Osteoblast (primary cell): ENCODE measurements at regions not wholly inside any gene's neighbourhood (a gene's known extent, or its start where the extent isn't known, plus 50 kb on each side); places are given as distances from the start of the nearest gene placed in this dataset.
"Not testable (repeated sequence)": the region's sequence is repeated elsewhere in the genome, so short reads cannot be mapped to it uniquely, and the experiment has no call there.

Experiments used
- DNase-seq: peaks from one replicate; pipeline ENCODE4 v3.0.0; 2011; ENCODE audit warnings: low spot score, mixed read lengths; ENCODE audit not compliant: insufficient read length; ENCODE audit errors: missing footprints
- H2AFZ ChIP-seq: 2 replicates; pipeline ENCODE4 v1.6.0; 2011; ENCODE audit warnings: mild to moderate bottlenecking, low read length
- H3K27ac ChIP-seq: 2 replicates; pipeline ENCODE4 v1.5.1; 2011; ENCODE audit warnings: mild to moderate bottlenecking, low read depth, low read length, moderate library complexity
- H3K27me3 ChIP-seq: 2 replicates; pipeline ENCODE4 v1.6.0; 2012; ENCODE audit warnings: mild to moderate bottlenecking, control low read depth, inconsistent platforms, low read length, moderate library complexity; ENCODE audit not compliant: insufficient read depth
- H3K36me3 ChIP-seq: 2 replicates; pipeline ENCODE4 v1.5.1; 2011; ENCODE audit warnings: mild to moderate bottlenecking, low read length, control low read depth, moderate library complexity; ENCODE audit not compliant: insufficient read depth
- H3K4me1 ChIP-seq: 2 replicates; pipeline ENCODE4 v1.5.1; 2011; ENCODE audit warnings: mild to moderate bottlenecking, low read length, control low read depth, moderate library complexity; ENCODE audit not compliant: insufficient read depth
- H3K4me2 ChIP-seq: 2 replicates; pipeline ENCODE4 v1.6.0; 2011; ENCODE audit warnings: mild to moderate bottlenecking, low read length; ENCODE audit not compliant: insufficient read depth
- H3K4me3 ChIP-seq: fragments of 200-600 bp; sonication (generic); 3 replicates; pipeline ENCODE4 v1.5.1; 2012; ENCODE audit warnings: mild to moderate bottlenecking, low read length, inconsistent platforms; ENCODE audit not compliant: insufficient read depth
- H3K79me2 ChIP-seq: 2 replicates; pipeline ENCODE4 v1.6.0; 2012; ENCODE audit warnings: mild to moderate bottlenecking, low read length, control low read depth, inconsistent platforms; ENCODE audit not compliant: insufficient read depth
- H3K9me3 ChIP-seq: 2 replicates; pipeline ENCODE4 v1.5.1; 2011; ENCODE audit warnings: low read depth, low read length, control low read depth
- H4K20me1 ChIP-seq: 2 replicates; pipeline ENCODE4 v1.6.0; 2012; ENCODE audit warnings: mild to moderate bottlenecking, low read length, control low read depth; ENCODE audit not compliant: insufficient read depth
- TF ChIP-seq, protein P1 (sequence below): IDR thresholded peaks from 2 replicates; pipeline ENCODE4 v1.5.1; 2011; ENCODE audit warnings: mild to moderate bottlenecking, low read depth, low read length, moderate library complexity; ENCODE audit errors: extremely low read depth

DNA sequence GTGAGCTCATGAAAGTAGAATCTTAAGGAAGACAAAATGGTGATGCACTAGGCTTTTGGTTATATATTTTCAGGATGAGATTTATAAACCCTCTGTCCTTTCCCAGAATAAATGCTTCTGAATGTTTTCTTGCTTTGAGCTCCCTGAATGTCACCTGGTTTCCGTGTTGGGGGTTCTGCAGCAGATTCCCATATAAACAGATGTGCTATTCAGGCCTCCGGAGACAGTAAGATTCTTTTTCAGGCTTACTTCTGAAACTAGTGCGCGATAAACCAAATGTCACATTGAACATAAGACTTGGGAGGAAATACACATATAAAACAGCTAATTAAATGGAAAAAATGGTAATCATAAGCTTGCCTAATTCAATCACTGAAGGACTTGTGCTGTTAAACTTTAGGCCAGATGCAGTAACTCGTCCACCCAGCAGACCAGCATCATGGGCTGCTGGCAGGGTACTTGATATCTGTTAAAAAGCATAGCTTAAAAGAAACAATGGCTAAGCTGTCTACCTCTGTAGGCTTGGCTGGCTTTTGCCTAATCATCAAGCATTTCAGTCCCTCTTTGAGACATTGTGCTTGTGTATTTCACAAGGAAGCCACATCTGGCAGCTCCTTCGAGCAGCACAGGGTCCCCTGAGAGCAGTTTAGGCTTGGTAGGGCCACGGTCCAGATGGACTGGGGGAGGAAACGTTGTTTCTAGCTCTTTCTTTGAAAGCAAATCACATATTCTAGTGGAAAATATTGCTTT, 281.2 kb upstream of the KIAA1217 start:
- TF ChIP-seq, protein P1, sequence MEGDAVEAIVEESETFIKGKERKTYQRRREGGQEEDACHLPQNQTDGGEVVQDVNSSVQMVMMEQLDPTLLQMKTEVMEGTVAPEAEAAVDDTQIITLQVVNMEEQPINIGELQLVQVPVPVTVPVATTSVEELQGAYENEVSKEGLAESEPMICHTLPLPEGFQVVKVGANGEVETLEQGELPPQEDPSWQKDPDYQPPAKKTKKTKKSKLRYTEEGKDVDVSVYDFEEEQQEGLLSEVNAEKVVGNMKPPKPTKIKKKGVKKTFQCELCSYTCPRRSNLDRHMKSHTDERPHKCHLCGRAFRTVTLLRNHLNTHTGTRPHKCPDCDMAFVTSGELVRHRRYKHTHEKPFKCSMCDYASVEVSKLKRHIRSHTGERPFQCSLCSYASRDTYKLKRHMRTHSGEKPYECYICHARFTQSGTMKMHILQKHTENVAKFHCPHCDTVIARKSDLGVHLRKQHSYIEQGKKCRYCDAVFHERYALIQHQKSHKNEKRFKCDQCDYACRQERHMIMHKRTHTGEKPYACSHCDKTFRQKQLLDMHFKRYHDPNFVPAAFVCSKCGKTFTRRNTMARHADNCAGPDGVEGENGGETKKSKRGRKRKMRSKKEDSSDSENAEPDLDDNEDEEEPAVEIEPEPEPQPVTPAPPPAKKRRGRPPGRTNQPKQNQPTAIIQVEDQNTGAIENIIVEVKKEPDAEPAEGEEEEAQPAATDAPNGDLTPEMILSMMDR, result no peak
- Histone ChIP-seq H3K27ac (no peak overlapping the region), H3K4me1 (no peaks in the 10 kb centered on the region), H3K4me3 (no peak overlapping the region), H3K79me2 (no peaks in the 10 kb centered on the region), H3K27me3 (no peaks in the 10 kb centered on the region), H3K36me3 (no peaks in the 10 kb centered on the region), H3K4me2 (no peak overlapping the region), H3K9me3 (no peaks in the 10 kb centered on the region), H2AFZ (no peak overlapping the region), H4K20me1 (no peaks in the 10 kb centered on the region)
- no peak for DNase-seq

DNA sequence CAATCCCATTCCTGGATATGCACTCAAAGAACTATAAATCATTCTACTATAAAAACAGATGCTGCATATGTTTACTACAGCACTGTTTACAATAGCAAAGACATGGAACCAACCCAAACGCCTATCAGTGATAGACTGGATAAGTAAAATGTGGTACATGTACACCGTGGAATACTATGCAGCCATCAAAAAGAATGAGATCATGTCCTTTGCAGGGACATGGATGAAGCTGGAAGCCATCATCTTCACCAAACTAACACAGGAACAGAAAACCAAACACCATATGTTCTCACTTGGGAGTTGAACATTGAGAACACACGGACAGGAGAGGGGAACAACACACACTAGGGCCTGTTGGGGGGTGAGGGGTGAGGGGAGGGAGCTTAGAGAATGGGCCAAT, 274.9 kb upstream of the KIAA1217 start:
- H3K4me2 ChIP-seq, H3K4me3 ChIP-seq, H4K20me1 ChIP-seq, H3K9me3 ChIP-seq, H3K4me1 ChIP-seq, H2AFZ ChIP-seq, H3K27ac ChIP-seq, H3K36me3 ChIP-seq, DNase-seq, H3K79me2 ChIP-seq, H3K27me3 ChIP-seq: not testable (repeated sequence)

GRCh38 chr10:23945845-23946244, 263.1 kb upstream of the KIAA1217 start:
- Histone ChIP-seq H3K4me3 (no peak overlapping the region), H3K4me2 (no peak overlapping the region), H2AFZ (no peak overlapping the region), H3K9me3 (no peaks in the 10 kb centered on the region), H3K27me3 (no peaks in the 10 kb centered on the region), H3K36me3 (no peaks in the 10 kb centered on the region), H3K27ac (no peak overlapping the region), H3K79me2 (no peaks in the 10 kb centered on the region), H4K20me1 (no peaks in the 10 kb centered on the region), H3K4me1 (no peaks in the 10 kb centered on the region)
- TF ChIP-seq, protein P1, result no peak
- DNase-seq, result no peak

GRCh38 chr10:23951841-23952240, 257.1 kb upstream of the KIAA1217 start:
- H3K36me3 ChIP-seq, result no peaks in the 10 kb centered on the region
- no peak for DNase-seq
- no peak overlapping the region for H3K4me2 ChIP-seq
- H4K20me1 ChIP-seq, result no peaks in the 10 kb centered on the region
- no peaks in the 10 kb centered on the region for H3K9me3 ChIP-seq
- H3K4me3 ChIP-seq, result no peak overlapping the region
- TF ChIP-seq, protein P1, result no peak
- no peak overlapping the region for H2AFZ ChIP-seq
- H3K27me3 ChIP-seq, result no peaks in the 10 kb centered on the region
- no peaks in the 10 kb centered on the region for H3K79me2 ChIP-seq
- H3K4me1 ChIP-seq, result no peaks in the 10 kb centered on the region
- no peak overlapping the region for H3K27ac ChIP-seq
